Fibroblast of villous mesenchyme (primary cell): ENCODE measurements at regions not wholly inside any gene's neighbourhood (a gene's known extent, or its start where the extent isn't known, plus 50 kb on each side); places are given as distances from the start of the nearest gene placed in this dataset.

Source experiments
- DNase-seq: peaks from one replicate; pipeline ENCODE4 v3.0.0-alpha.2; 2010; ENCODE audit warnings: low read depth
- H3K4me3 ChIP-seq: 2 replicates; pipeline ENCODE4 v1.5.1; 2011; ENCODE audit warnings: low read depth, mild to moderate bottlenecking, low read length
- TF ChIP-seq, protein P1 (sequence below): IDR thresholded peaks from 2 replicates; pipeline ENCODE4 v1.5.1; 2012; ENCODE audit warnings: low read depth, mild to moderate bottlenecking, low read length; ENCODE audit not compliant: insufficient read depth

DNA sequence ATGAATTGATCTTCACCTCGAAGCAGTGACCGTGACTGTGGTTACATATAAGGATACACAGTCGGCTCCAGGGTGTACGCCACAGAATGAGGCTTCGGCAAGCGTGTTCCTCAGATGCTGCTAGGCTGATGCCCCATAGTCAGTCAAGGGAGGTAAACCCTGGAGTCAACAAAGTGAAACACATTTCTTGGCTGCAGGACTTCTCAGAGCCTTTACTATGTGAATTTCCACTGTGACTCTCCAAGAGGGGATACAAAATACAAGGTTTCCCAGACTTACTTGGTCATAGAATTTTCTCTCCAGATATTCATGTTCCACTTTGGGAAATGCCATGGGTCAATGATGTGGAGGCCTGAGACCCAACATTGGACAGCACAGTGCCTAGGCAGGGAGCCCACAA is 260.6 kb downstream of the BCL11B start:
- no peak for DNase-seq
- TF ChIP-seq, protein P1, sequence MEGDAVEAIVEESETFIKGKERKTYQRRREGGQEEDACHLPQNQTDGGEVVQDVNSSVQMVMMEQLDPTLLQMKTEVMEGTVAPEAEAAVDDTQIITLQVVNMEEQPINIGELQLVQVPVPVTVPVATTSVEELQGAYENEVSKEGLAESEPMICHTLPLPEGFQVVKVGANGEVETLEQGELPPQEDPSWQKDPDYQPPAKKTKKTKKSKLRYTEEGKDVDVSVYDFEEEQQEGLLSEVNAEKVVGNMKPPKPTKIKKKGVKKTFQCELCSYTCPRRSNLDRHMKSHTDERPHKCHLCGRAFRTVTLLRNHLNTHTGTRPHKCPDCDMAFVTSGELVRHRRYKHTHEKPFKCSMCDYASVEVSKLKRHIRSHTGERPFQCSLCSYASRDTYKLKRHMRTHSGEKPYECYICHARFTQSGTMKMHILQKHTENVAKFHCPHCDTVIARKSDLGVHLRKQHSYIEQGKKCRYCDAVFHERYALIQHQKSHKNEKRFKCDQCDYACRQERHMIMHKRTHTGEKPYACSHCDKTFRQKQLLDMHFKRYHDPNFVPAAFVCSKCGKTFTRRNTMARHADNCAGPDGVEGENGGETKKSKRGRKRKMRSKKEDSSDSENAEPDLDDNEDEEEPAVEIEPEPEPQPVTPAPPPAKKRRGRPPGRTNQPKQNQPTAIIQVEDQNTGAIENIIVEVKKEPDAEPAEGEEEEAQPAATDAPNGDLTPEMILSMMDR: no peak
- H3K4me3 ChIP-seq: no peak overlapping the region

DNA sequence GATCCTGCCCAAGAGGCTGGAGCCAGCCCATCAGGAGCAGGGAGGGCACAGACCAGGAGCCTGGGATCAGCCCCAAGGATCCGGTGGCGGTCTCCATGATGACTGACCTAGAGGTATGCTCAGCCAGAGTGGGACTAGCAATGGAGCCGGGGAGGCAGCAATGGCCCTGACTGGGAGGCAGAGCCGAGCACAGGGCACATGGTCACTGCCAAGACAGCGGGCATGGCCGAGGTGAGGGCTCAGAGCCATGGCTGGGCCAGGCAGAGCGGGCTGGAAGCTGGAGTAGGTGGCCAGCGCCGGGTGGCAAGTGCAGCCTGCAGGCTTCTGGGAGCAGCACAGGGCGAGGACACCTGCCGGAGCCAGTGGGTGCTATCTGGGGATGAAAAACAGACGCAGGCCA is 259.3 kb downstream of the BCL11B start:
- DNase-seq: no peak
- H3K4me3 ChIP-seq: no peak overlapping the region
- TF ChIP-seq, protein P1: no peak

DNA sequence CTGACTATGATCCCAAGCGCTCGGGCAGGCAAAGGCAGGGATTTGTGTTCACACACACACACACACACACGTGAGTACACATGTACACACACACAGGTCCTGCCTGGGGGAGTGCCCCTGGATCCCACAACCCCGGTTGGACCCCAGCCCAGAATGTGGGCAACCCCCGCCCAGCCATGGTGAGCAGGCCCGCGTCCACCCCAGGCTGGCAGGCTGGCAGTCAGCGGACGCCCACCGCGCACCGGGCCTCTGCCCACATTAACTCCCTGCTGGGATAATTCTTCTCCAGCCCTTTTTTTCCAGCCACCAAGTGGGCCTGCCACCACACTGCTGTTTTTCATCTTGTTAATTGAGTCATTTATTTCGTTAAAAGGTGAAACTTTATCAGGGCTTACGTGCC is 256.2 kb downstream of the BCL11B start:
- no peak overlapping the region for H3K4me3 ChIP-seq
- no peak for DNase-seq
- TF ChIP-seq, protein P1: no peak

DNA sequence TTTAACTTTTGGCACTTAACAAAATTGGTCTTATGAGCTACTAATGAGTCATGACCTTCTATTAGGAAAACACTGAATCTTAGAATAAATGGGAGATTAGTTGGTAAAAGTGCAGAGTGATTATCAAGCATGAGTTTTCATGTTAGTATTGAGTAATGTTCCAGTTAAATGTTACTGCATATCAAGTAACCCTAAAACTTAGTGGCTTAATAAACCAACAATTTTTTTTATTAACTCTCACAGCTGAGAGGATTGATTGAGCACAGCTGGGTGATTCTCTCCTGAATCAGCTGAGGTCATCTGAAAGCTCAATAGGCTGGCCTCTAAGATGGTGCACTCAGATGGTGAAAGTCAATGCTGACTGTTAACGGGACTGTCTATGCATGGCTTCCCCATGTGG is 248.6 kb downstream of the BCL11B start:
- TF ChIP-seq, protein P1: no peak
- DNase-seq: no peak

DNA sequence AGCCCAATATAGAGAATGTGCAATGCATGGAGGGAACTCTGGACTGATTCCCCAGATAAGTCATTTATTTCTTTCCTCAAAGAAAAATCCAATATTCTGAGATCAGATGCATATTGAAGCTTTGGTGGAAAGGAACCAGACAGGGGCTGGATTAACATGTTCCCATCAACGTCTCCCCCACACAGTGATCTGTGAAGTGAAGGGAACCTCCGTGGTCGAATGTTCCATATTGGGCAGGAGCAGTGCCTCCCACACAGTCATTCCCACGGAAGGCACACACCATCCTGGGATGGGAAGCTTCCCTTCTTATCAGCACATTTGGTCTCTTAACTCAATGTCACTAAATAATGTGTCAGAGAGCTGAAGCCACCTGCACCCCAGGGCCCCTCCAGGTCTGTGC is 247.1 kb downstream of the BCL11B start:
- DNase-seq: no peak
- H3K4me3 ChIP-seq: no peak overlapping the region
- TF ChIP-seq, protein P1: no peak

More for the DNA sequence above, 248.6 kb downstream of the BCL11B start:
- no peak overlapping the region for H3K4me3 ChIP-seq

DNA sequence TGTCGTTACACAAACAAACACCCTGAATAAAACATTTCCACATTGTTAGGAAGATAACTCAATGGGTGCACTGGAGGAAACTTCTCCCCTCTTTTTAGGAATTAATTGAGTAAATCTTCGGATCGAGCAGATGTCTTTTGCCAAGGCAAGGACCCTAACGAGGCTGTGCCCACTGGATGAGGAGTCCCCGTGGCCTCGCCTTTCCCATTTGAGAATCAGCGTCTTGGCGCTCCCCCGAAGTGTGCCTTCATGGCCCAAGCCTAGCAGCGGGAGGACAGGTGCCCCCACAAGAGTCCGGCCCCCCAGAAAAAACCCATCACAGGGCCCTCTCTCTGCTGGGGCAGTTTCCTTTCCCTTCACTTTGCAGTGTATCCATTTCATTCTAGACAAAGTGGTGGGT is 246.6 kb downstream of the BCL11B start:
- TF ChIP-seq, protein P1: no peak
- no peak overlapping the region for H3K4me3 ChIP-seq
- DNase-seq: no peak

DNA sequence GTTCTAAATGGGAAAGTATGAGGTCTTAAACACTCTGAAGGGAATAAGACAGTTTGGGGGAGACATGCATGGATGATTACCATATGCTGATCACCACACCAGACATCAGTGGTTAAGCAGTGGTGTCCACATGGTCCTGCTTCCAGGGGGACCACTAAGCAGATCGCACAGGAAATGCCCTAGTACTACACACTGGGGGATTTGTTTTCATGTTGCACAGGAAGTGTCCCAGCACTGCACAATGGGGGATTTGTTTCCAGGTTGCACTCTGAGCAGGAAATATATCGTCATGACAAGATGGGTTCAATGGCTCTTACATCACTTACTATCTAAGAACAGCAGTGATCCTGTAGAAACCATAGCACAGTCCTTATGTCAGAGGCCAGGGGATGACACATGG is 245.5 kb downstream of the BCL11B start:
- TF ChIP-seq, protein P1: no peak

More for the DNA sequence above, 245.5 kb downstream of the BCL11B start:
- DNase-seq: no peak
- H3K4me3 ChIP-seq: no peak overlapping the region
